ENCODE measurements at regions not wholly inside any gene's neighbourhood (a gene's known extent, or its start where the extent isn't known, plus 50 kb on each side); places are given as distances from the start of the nearest gene placed in this dataset.

DNA sequence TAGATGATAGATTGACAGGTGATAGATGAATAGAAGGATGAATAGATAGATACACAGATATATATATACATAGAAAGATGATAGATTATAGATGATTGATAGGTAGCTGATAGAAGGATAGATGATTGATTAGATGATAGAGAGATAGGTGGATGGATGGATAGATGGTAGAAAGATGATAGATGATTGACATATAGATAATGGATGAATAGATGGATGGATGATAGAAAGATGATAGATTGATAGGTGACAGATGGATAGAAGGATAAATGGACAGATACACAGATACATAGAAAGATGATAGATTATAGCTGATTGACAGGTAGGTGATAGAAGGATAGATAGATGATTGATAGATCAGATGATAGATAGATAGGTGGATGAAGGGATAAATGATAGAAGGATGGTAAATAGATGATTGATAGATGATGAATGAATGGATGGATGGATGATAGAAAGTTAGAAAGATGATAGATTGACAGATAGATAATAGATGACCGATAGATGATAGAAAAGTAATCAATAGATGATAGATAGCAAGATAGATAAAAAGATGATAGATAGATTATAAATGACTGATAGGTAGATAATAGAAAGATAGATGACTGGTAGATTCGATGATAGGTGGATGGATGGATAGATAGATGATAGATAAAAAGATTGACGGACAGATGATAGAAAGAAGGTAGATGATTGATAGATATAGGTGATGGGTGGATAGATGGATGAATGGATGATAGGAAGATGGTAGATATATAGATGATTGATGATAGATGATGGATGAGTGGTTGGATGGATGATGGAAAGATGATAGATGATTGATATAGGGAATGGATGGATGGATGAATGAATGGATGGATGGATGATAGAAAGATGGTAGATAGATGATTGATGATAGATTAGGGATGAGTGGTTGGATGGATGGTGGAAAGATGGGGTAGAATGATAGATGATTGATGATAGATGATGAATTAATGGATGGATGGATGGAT lies 80.4 kb downstream of the MICALL2 start:
- Histone ChIP-seq H3K36me3 (ENCODE audit: control insufficient read depth, insufficient read depth, low read length) (no peaks in the 10 kb centered on the region), H3K4me1 (ENCODE audit: control insufficient read depth, insufficient read depth, low read length, poor library complexity, severe bottlenecking) (no peaks in the 10 kb centered on the region), H3K4me3 (ENCODE audit: insufficient read depth, low read depth, low read length, poor library complexity, severe bottlenecking) (no peak overlapping the region), H3K27ac (ENCODE audit: insufficient read depth, low read length, poor library complexity, severe bottlenecking) (no peak overlapping the region), H3K9me3 (ENCODE audit: control insufficient read depth, low read length) (no peaks in the 10 kb centered on the region), H3K27me3 (replicated peaks; ENCODE audit: control insufficient read depth, insufficient read depth, low read length, poor library complexity, severe bottlenecking) (peaks cover 5% of the 10 kb centered on the region)
- no peak for DNase-seq

- H3K27me3 ChIP-seq (replicated peaks; ENCODE audit: control insufficient read depth, insufficient read depth, low read length, poor library complexity, severe bottlenecking), result peaks cover 5% of the 10 kb centered on the region
- no peaks in the 10 kb centered on the region for H3K36me3 ChIP-seq (ENCODE audit: control insufficient read depth, insufficient read depth, low read length)
- no peaks in the 10 kb centered on the region for H3K4me1 ChIP-seq (ENCODE audit: control insufficient read depth, insufficient read depth, low read length, poor library complexity, severe bottlenecking)
- no peak overlapping the region for H3K27ac ChIP-seq (ENCODE audit: insufficient read depth, low read length, poor library complexity, severe bottlenecking)
- no peak overlapping the region for H3K4me3 ChIP-seq (ENCODE audit: insufficient read depth, low read depth, low read length, poor library complexity, severe bottlenecking)
- DNase-seq, result no peak
- H3K9me3 ChIP-seq (ENCODE audit: control insufficient read depth, low read length), result no peaks in the 10 kb centered on the region
Measured at GRCh38 chr7:1380231-1380815, 78.9 kb downstream of the MICALL2 start.

GRCh38 chr7:1380821-1381580 lies 78.3 kb downstream of the MICALL2 start:
- H3K4me3 ChIP-seq (ENCODE audit: insufficient read depth, low read depth, low read length, poor library complexity, severe bottlenecking), result no peak overlapping the region
- no peaks in the 10 kb centered on the region for H3K4me1 ChIP-seq (ENCODE audit: control insufficient read depth, insufficient read depth, low read length, poor library complexity, severe bottlenecking)
- DNase-seq, result no peak
- H3K9me3 ChIP-seq (ENCODE audit: control insufficient read depth, low read length), result no peaks in the 10 kb centered on the region
- H3K36me3 ChIP-seq (ENCODE audit: control insufficient read depth, insufficient read depth, low read length), result no peaks in the 10 kb centered on the region
- H3K27me3 ChIP-seq (replicated peaks; ENCODE audit: control insufficient read depth, insufficient read depth, low read length, poor library complexity, severe bottlenecking), result peaks cover 8% of the 10 kb centered on the region
- H3K27ac ChIP-seq (ENCODE audit: insufficient read depth, low read length, poor library complexity, severe bottlenecking), result no peak overlapping the region

GRCh38 chr7:1382553-1383397 lies 76.5 kb downstream of the MICALL2 start:
- Histone ChIP-seq H3K4me1 (ENCODE audit: control insufficient read depth, insufficient read depth, low read length, poor library complexity, severe bottlenecking) (no peaks in the 10 kb centered on the region), H3K36me3 (ENCODE audit: control insufficient read depth, insufficient read depth, low read length) (no peaks in the 10 kb centered on the region), H3K27ac (ENCODE audit: insufficient read depth, low read length, poor library complexity, severe bottlenecking) (no peak overlapping the region), H3K27me3 (replicated peaks; ENCODE audit: control insufficient read depth, insufficient read depth, low read length, poor library complexity, severe bottlenecking) (peaks cover 7% of the 10 kb centered on the region), H3K4me3 (ENCODE audit: insufficient read depth, low read depth, low read length, poor library complexity, severe bottlenecking) (no peak overlapping the region), H3K9me3 (ENCODE audit: control insufficient read depth, low read length) (no peaks in the 10 kb centered on the region)
- DNase-seq, result no peak

- Histone ChIP-seq H3K36me3 (ENCODE audit: control insufficient read depth, insufficient read depth, low read length) (no peaks in the 10 kb centered on the region), H3K27ac (ENCODE audit: insufficient read depth, low read length, poor library complexity, severe bottlenecking) (no peak overlapping the region), H3K9me3 (ENCODE audit: control insufficient read depth, low read length) (no peaks in the 10 kb centered on the region), H3K27me3 (replicated peaks; ENCODE audit: control insufficient read depth, insufficient read depth, low read length, poor library complexity, severe bottlenecking) (peaks cover 9% of the 10 kb centered on the region), H3K4me1 (ENCODE audit: control insufficient read depth, insufficient read depth, low read length, poor library complexity, severe bottlenecking) (no peaks in the 10 kb centered on the region), H3K4me3 (ENCODE audit: insufficient read depth, low read depth, low read length, poor library complexity, severe bottlenecking) (no peak overlapping the region)
- DNase-seq, result no peak
Measured at GRCh38 chr7:1383398-1384112, 75.7 kb downstream of the MICALL2 start.

DNA sequence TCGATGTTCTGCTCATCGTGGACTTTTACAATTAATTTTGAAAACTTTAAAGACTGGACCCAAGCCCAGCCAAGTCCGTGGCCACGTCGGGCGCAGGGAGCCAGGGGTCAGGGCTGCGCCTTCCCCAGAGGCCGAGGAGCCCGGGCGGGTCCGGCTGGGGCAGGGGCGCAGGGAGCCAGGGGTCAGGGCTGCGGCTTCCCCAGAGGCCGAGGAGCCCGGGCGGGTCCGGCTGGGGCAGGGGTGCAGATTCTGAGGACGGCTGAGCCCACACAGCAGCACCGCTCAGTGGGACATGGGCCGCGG lies 75.2 kb downstream of the MICALL2 start:
- Histone ChIP-seq H3K36me3 (ENCODE audit: control insufficient read depth, insufficient read depth, low read length) (no peaks in the 10 kb centered on the region), H3K27me3 (replicated peaks; ENCODE audit: control insufficient read depth, insufficient read depth, low read length, poor library complexity, severe bottlenecking) (peaks cover 11% of the 10 kb centered on the region), H3K4me1 (ENCODE audit: control insufficient read depth, insufficient read depth, low read length, poor library complexity, severe bottlenecking) (no peaks in the 10 kb centered on the region), H3K9me3 (ENCODE audit: control insufficient read depth, low read length) (no peaks in the 10 kb centered on the region), H3K4me3 (ENCODE audit: insufficient read depth, low read depth, low read length, poor library complexity, severe bottlenecking) (no peak overlapping the region), H3K27ac (ENCODE audit: insufficient read depth, low read length, poor library complexity, severe bottlenecking) (no peak overlapping the region)
- no peak for DNase-seq
